H1 (cell line): ENCODE measurements at regions not wholly inside any gene's neighbourhood (a gene's known extent, or its start where the extent isn't known, plus 50 kb on each side); places are given as distances from the start of the nearest gene placed in this dataset.

Experiments
- CTCF ChIA-PET: fragments of 300-600 bp; sonication (Branson Sonifier 250); formaldehyde crosslinking; loops from one replicate; lab custom pipeline; 2021; ENCODE audit not compliant: partially characterized antibody; lab: Charles Lee
- POLR2A ChIA-PET: fragments of 300-600 bp; sonication (Branson Sonifier 250); formaldehyde crosslinking; loops from one replicate; lab custom pipeline; 2021; ENCODE audit warnings: inconsistent platforms; ENCODE audit not compliant: partially characterized antibody; lab: Charles Lee
- DNase-seq, 2 experiments: peaks; one replicate each; pipeline versions ENCODE4 v3.0.0 to v3.0.0-alpha.2; 2010 to 2022; ENCODE audit warnings: low spot score in 2 of 2, low read depth in 1 of 2, mixed read lengths in 1 of 2
- FAIRE-seq: peaks from 2 replicates; lab custom pipeline; 2011; peaks lifted over from hg19 to GRCh38; lab: Jason Lieb, UNC
- H2AFZ ChIP-seq: 2 replicates; pipeline ENCODE4 v1.8.1; 2012; ENCODE audit warnings: low read length, inconsistent platforms
- H2AK5ac ChIP-seq: 2 replicates; pipeline ENCODE4 v1.6.1; 2013; ENCODE audit warnings: low read depth, low read length
- H2BK120ac ChIP-seq: replicated peaks from 2 replicates; pipeline ENCODE3; 2013; ENCODE audit warnings: low read depth, low read length, inconsistent platforms
- H2BK12ac ChIP-seq: 2 replicates; pipeline ENCODE4 v1.6.1; 2013; ENCODE audit warnings: low read depth, low read length
- H2BK15ac ChIP-seq: 2 replicates; pipeline ENCODE4 v1.6.1; 2013; ENCODE audit warnings: low read length
- H2BK20ac ChIP-seq: 2 replicates; pipeline ENCODE4 v1.6.1; 2013; ENCODE audit warnings: low read length
- H2BK5ac ChIP-seq: 2 replicates; pipeline ENCODE4 v1.6.1; 2013; ENCODE audit warnings: low read depth, low read length
- H3K14ac ChIP-seq: 2 replicates; pipeline ENCODE4 v1.6.1; 2013; ENCODE audit warnings: inconsistent platforms; ENCODE audit not compliant: insufficient read length
- H3K18ac ChIP-seq: 2 replicates; pipeline ENCODE4 v1.6.1; 2013; ENCODE audit warnings: low read length; ENCODE audit errors: extremely low read depth
- H3K23ac ChIP-seq: 2 replicates; pipeline ENCODE4 v1.6.1; 2013; ENCODE audit warnings: inconsistent platforms; ENCODE audit not compliant: insufficient read length
- H3K23me2 ChIP-seq: 2 replicates; pipeline ENCODE4 v1.6.1; 2013; ENCODE audit warnings: low read depth, low read length
- H3K27ac ChIP-seq: 2 replicates; pipeline ENCODE4 v1.6.1; 2011; ENCODE audit warnings: low read depth, low read length, inconsistent platforms
- H3K27me3 ChIP-seq, 4 experiments: replicated peaks in 1 of 4; 1 replicate in 1 of 4; 2 replicates in 3 of 4; pipeline versions ENCODE4 v1.6.1 to v1.8.1; 2011 to 2013; ENCODE audit warnings: low read length in 3 of 4, mild to moderate bottlenecking in 3 of 4, inconsistent platforms in 2 of 4, mixed read lengths in 2 of 4, moderate library complexity in 1 of 4; ENCODE audit not compliant: control insufficient read depth in 3 of 4, insufficient read depth in 3 of 4; ENCODE audit errors: extremely low read depth in 1 of 4
- H3K36me3 ChIP-seq, 4 experiments: 2 replicates each; pipeline versions ENCODE4 v1.6.1 to v1.8.1; 2011 to 2013; ENCODE audit warnings: mild to moderate bottlenecking in 4 of 4, low read length in 3 of 4, moderate library complexity in 2 of 4, control low read depth in 1 of 4, inconsistent platforms in 1 of 4; ENCODE audit not compliant: insufficient read depth in 4 of 4, control insufficient read depth in 2 of 4
- H3K4ac ChIP-seq: replicated peaks from 2 replicates; pipeline ENCODE3; 2013; ENCODE audit warnings: low read length, low read depth, mixed read lengths, inconsistent platforms; ENCODE audit not compliant: insufficient read length
- H3K4me1 ChIP-seq, 4 experiments: replicated peaks in 1 of 4; 1 replicate in 1 of 4; 2 replicates in 3 of 4; pipeline versions ENCODE4 v1.6.1 to v1.8.1; 2011 to 2013; ENCODE audit warnings: low read length in 3 of 4, inconsistent platforms in 2 of 4, mixed read lengths in 1 of 4; ENCODE audit not compliant: insufficient read depth in 4 of 4, control insufficient read depth in 3 of 4
- H3K4me2 ChIP-seq, 2 experiments: 2 replicates each; pipeline versions ENCODE4 v1.6.1 to v1.8.1; 2011 to 2013; ENCODE audit warnings: low read depth in 2 of 2, low read length in 2 of 2, control low read depth in 1 of 2, inconsistent platforms in 1 of 2, mild to moderate bottlenecking in 1 of 2; ENCODE audit not compliant: insufficient read depth in 1 of 2
- H3K4me3 ChIP-seq, 4 experiments: fragments of 200-600, 300-600 bp in 1 of 4; sonication (generic), shearing (Covaris generic), sonication (Bioruptor Twin) in 1 of 4; 2 replicates each; pipeline versions ENCODE4 v1.5.1 to v1.8.1; 2011 to 2016; ENCODE audit warnings: low read length in 4 of 4, low read depth in 3 of 4, control low read depth in 2 of 4, inconsistent platforms in 2 of 4, mild to moderate bottlenecking in 2 of 4, mixed read lengths in 1 of 4, moderate library complexity in 1 of 4; ENCODE audit not compliant: insufficient read depth in 2 of 4; ENCODE audit errors: extremely low read depth in 1 of 4
- H3K56ac ChIP-seq: replicated peaks from 2 replicates; pipeline ENCODE3; 2013; ENCODE audit warnings: low read depth, mild to moderate bottlenecking, mixed read lengths, low read length, inconsistent platforms; ENCODE audit not compliant: insufficient read length
- H3K79me1 ChIP-seq: 2 replicates; pipeline ENCODE4 v1.6.1; 2013; ENCODE audit warnings: low read depth, low read length, control low read depth
- H3K79me2 ChIP-seq, 2 experiments: 2 replicates each; pipeline versions ENCODE4 v1.6.1 to v1.8.1; 2012 to 2013; ENCODE audit warnings: low read length in 2 of 2, mild to moderate bottlenecking in 2 of 2, inconsistent platforms in 1 of 2; ENCODE audit not compliant: insufficient read depth in 2 of 2, control insufficient read depth in 1 of 2
- H3K9ac ChIP-seq, 4 experiments: replicated peaks in 1 of 4; 1 replicate in 1 of 4; 2 replicates in 3 of 4; pipeline versions ENCODE4 v1.6.1 to v1.8.1; 2011 to 2013; ENCODE audit warnings: low read depth in 3 of 4, low read length in 3 of 4, control low read depth in 2 of 4, mild to moderate bottlenecking in 2 of 4, moderate library complexity in 2 of 4, inconsistent platforms in 1 of 4; ENCODE audit errors: extremely low read depth in 1 of 4
- H3K9me3 ChIP-seq, 2 experiments: 2 replicates each; pipeline versions ENCODE4 v1.6.1 to v1.8.1; 2012 to 2013; ENCODE audit warnings: mild to moderate bottlenecking in 2 of 2, moderate library complexity in 2 of 2, control low read depth in 1 of 2, inconsistent platforms in 1 of 2, low read depth in 1 of 2, low read length in 1 of 2, mixed read lengths in 1 of 2; ENCODE audit not compliant: insufficient read depth in 2 of 2
- H4K20me1 ChIP-seq, 2 experiments: replicated peaks in 1 of 2; 2 replicates each; pipeline versions ENCODE3 to v1.8.1; 2011 to 2013; ENCODE audit warnings: inconsistent platforms in 2 of 2, low read length in 2 of 2, mild to moderate bottlenecking in 1 of 2; ENCODE audit not compliant: insufficient read depth in 2 of 2, control insufficient read depth in 1 of 2
- H4K5ac ChIP-seq: 2 replicates; pipeline ENCODE4 v1.6.1; 2013; ENCODE audit warnings: low read length, low read depth, mixed read lengths, inconsistent platforms; ENCODE audit not compliant: insufficient read length
- H4K8ac ChIP-seq: 2 replicates; pipeline ENCODE4 v1.8.0; 2013; ENCODE audit warnings: mild to moderate bottlenecking, moderate library complexity, low read length, inconsistent platforms; ENCODE audit not compliant: insufficient read depth; ENCODE audit errors: extremely low read depth
- H4K91ac ChIP-seq: replicated peaks from 2 replicates; pipeline ENCODE3; 2013; ENCODE audit warnings: low read length, mixed read lengths, inconsistent platforms; ENCODE audit not compliant: insufficient read length
- BACH1 ChIP-seq: IDR thresholded peaks from 2 replicates; pipeline ENCODE4 v1.6.1; 2012; ENCODE audit warnings: low read length, improper control_type of control experiment
- POLR2AphosphoS5 ChIP-seq: IDR thresholded peaks from 2 replicates; pipeline ENCODE4 v1.6.1; 2011; ENCODE audit warnings: low read depth, low read length
- ZNF274 ChIP-seq: IDR thresholded peaks from 2 replicates; pipeline ENCODE4 v1.7.0; 2012; ENCODE audit warnings: low read length, borderline replicate concordance; ENCODE audit errors: extremely low read depth
- WGBS, 2 experiments: shearing (Covaris generic) in 1 of 2; methylation state at CpG; one replicate each; pipeline versions ENCODE4 v1.1.6 to v1.1.7; 2013 to 2015; ENCODE audit warnings: low lambda C conversion rate in 2 of 2, mixed read lengths in 2 of 2, inconsistent platforms in 1 of 2, low coverage in 1 of 2, missing lambda C conversion rate in 1 of 2; ENCODE audit not compliant: insufficient replicate concordance in 2 of 2, insufficient coverage in 1 of 2, insufficient read length in 1 of 2; ENCODE audit errors: extremely low coverage in 1 of 2, missing lambda C conversion rate in 1 of 2; 5-methylcytosine and 5-hydroxymethylcytosine counted together

GRCh38 chr9:24487250-24487861, 58.3 kb downstream of the IZUMO3 start:
- Histone ChIP-seq H4K91ac (no peak overlapping the region), H2BK12ac (no peak overlapping the region), H3K9me3 (no peaks in the 10 kb centered on the region), H3K4ac (no peak overlapping the region), H3K79me2 (no peaks in the 10 kb centered on the region), H3K18ac (no peak overlapping the region; the same call in 1 of the 2 replicates), H2BK120ac (peak overlapping the region; percentile 75), H2BK20ac (no peak overlapping the region), H2AK5ac (no peak overlapping the region), H3K27ac (no peak overlapping the region), H4K8ac (no peak overlapping the region), H3K9ac (no peak overlapping the region), H3K23me2 (no peaks in the 10 kb centered on the region), H4K20me1 (no peaks in the 10 kb centered on the region), H3K56ac (no peak overlapping the region), H3K14ac (no peak overlapping the region), H2BK5ac (no peak overlapping the region), H3K79me1 (no peaks in the 10 kb centered on the region), H2AFZ (no peak overlapping the region), H3K4me3 (no peak overlapping the region), H3K27me3 (no peaks in the 10 kb centered on the region), H2BK15ac (no peak overlapping the region), H3K4me1 (peaks cover 0 to 14% (median 11%) of the 10 kb centered on the region in 4 experiments; a peak in 4 of 7 replicates), H3K4me2 (peak overlapping the region in 1 of 2 experiments; percentile 19; a peak in 1 of 4 replicates), H3K36me3 (no peaks in the 10 kb centered on the region), H4K5ac (no peak overlapping the region), H3K23ac (no peak overlapping the region)
- CTCF ChIA-PET: interaction anchor here (0.6 to 1.4 kb wide), 4 partner anchors 9 to 543 kb away, joined by 3 to 5 read pairs (median 3); no protein-coding TSS in a partner anchor
- DNase-seq (no peak), FAIRE-seq (no peak)
- no peak for TF ChIP-seq BACH1
- TF ChIP-seq POLR2AphosphoS5: no peak
- TF ChIP-seq ZNF274: no peak
- WGBS, 2 experiments: 47% methylated on average over 3 of the region's 3 CpGs; no CpG with 5 or more reads in 1 of the 2 experiments
- POLR2A ChIA-PET: no interaction called here
